OCI-LY3 (cell line): ENCODE measurements at regions not wholly inside any gene's neighbourhood (a gene's known extent, or its start where the extent isn't known, plus 50 kb on each side); places are given as distances from the start of the nearest gene placed in this dataset.

Experiments used
- H2AFZ ChIP-seq: fragments of 200-600, 300-600 bp; shearing (Covaris generic); 2 replicates; pipeline ENCODE4 v1.6.0; 2014; ENCODE audit warnings: antibody characterized with exemption, low read depth, low read length
- H3K27ac ChIP-seq: fragments of 200-600, 300-600 bp; sonication (generic); 2 replicates; pipeline ENCODE4 v1.5.1; 2014; ENCODE audit warnings: mild to moderate bottlenecking, low read length, moderate library complexity, mixed read lengths
- H3K27me3 ChIP-seq: fragments of 200-600, 300-600 bp; sonication (generic); 2 replicates; pipeline ENCODE4 v1.6.1; 2014; ENCODE audit warnings: low read depth, low read length, mixed read lengths
- H3K36me3 ChIP-seq: fragments of 200-600, 300-600 bp; sonication (generic); replicated peaks from 2 replicates; pipeline ENCODE3; 2014; ENCODE audit warnings: low read depth, low read length, mixed read lengths
- H3K4me1 ChIP-seq: fragments of 300-600, 200-600 bp; sonication (generic); 2 replicates; pipeline ENCODE4 v1.6.1; 2014; ENCODE audit warnings: low read length, mixed read lengths
- H3K4me2 ChIP-seq: fragments of 200-600, 300-600 bp; sonication (generic); 2 replicates; pipeline ENCODE4 v1.6.1; 2014; ENCODE audit warnings: low read length, mixed read lengths
- H3K4me3 ChIP-seq: fragments of 300-600, 200-600 bp; sonication (generic); 2 replicates; pipeline ENCODE4 v1.5.1; 2014; ENCODE audit warnings: antibody characterized with exemption, mild to moderate bottlenecking, low read length, moderate library complexity
- H3K79me2 ChIP-seq: fragments of 300-600, 200-600 bp; shearing (Covaris generic); 2 replicates; pipeline ENCODE4 v1.6.1; 2014; ENCODE audit warnings: mild to moderate bottlenecking, low read length, mixed read lengths
- H3K9ac ChIP-seq: fragments of 300-600, 200-600 bp; shearing (Covaris generic); 2 replicates; pipeline ENCODE4 v1.6.0; 2014; ENCODE audit warnings: mild to moderate bottlenecking, low read length, moderate library complexity
- H3K9me3 ChIP-seq: fragments of 200-600, 300-600 bp; shearing (Covaris generic); 2 replicates; pipeline ENCODE4 v1.6.1; 2014; ENCODE audit warnings: low read length, mixed read lengths; ENCODE audit not compliant: insufficient read depth
- H4K20me1 ChIP-seq: fragments of 200-600, 300-600 bp; sonication (generic); 2 replicates; pipeline ENCODE4 v1.6.1; 2016; ENCODE audit warnings: low read length, mixed read lengths; ENCODE audit not compliant: insufficient read depth
- EZH2phosphoT487 ChIP-seq: fragments of 200-600 bp; shearing (Covaris generic); IDR thresholded peaks from 2 replicates; pipeline ENCODE4 v1.6.1; 2018; ENCODE audit warnings: antibody characterized with exemption, mixed run types, low read depth
- TF ChIP-seq, protein P1 (sequence below): fragments of 200-600, 300-600 bp; sonication (generic); IDR thresholded peaks from 2 replicates; pipeline ENCODE4 v1.5.1; 2014; ENCODE audit warnings: antibody characterized with exemption, low read length, low read depth

DNA sequence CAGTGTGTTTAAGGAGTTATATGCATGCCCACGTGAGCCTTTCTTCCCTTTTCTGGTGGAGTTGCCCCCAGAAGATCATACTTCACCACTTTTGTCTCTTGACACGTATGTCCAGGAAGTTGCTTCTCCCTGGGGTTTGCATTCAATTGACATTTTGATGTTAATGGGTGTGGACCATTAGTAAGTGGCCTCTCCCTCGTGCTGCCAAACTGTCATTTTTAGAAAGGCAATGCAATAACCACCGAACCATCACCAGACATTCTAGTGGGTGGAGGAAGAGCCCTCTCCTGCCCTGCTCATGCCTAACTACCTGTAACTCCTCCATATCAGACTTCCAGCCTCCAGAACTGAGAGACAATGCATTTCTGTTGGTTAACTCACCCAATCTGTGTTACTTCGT, 290.8 kb downstream of the ATPSCKMT start:
- Histone ChIP-seq H3K9ac (no peak overlapping the region), H3K36me3 (no peaks in the 10 kb centered on the region), H3K27ac (no peak overlapping the region), H3K9me3 (no peaks in the 10 kb centered on the region), H3K4me1 (peaks cover 5% of the 10 kb centered on the region; the same call in 1 of the 2 replicates), H4K20me1 (no peaks in the 10 kb centered on the region), H3K79me2 (no peaks in the 10 kb centered on the region), H3K4me3 (no peak overlapping the region), H2AFZ (no peak overlapping the region), H3K27me3 (no peaks in the 10 kb centered on the region), H3K4me2 (no peak overlapping the region)
- TF ChIP-seq, protein P1, sequence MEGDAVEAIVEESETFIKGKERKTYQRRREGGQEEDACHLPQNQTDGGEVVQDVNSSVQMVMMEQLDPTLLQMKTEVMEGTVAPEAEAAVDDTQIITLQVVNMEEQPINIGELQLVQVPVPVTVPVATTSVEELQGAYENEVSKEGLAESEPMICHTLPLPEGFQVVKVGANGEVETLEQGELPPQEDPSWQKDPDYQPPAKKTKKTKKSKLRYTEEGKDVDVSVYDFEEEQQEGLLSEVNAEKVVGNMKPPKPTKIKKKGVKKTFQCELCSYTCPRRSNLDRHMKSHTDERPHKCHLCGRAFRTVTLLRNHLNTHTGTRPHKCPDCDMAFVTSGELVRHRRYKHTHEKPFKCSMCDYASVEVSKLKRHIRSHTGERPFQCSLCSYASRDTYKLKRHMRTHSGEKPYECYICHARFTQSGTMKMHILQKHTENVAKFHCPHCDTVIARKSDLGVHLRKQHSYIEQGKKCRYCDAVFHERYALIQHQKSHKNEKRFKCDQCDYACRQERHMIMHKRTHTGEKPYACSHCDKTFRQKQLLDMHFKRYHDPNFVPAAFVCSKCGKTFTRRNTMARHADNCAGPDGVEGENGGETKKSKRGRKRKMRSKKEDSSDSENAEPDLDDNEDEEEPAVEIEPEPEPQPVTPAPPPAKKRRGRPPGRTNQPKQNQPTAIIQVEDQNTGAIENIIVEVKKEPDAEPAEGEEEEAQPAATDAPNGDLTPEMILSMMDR: no peak
- no peak for TF ChIP-seq EZH2phosphoT487

DNA sequence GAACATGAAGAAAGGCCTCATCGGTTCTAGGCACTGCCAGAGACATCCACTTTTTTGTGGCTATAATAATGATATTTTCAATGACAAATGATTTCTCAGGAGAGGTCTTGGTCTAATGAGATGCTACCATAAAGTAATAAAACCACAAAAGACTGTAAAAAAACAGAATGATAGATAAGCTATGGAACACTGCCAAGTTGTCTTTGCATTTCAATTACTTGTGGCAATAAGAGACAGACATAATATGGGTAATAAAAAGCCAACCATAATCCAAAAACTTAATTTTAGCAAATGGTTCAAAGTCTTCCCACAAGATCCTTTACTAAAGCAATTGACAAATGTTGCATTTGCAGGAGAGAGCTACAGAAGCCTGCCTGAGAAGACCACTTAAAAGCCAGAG, 292.5 kb downstream of the ATPSCKMT start:
- no peak overlapping the region for H3K9ac ChIP-seq
- no peaks in the 10 kb centered on the region for H3K9me3 ChIP-seq
- H3K4me2 ChIP-seq: no peak overlapping the region
- H3K27me3 ChIP-seq: no peaks in the 10 kb centered on the region
- TF ChIP-seq EZH2phosphoT487: no peak
- TF ChIP-seq, protein P1: no peak
- no peaks in the 10 kb centered on the region for H4K20me1 ChIP-seq
- H3K79me2 ChIP-seq: no peaks in the 10 kb centered on the region
- H2AFZ ChIP-seq: no peak overlapping the region
- H3K27ac ChIP-seq: no peak overlapping the region
- H3K36me3 ChIP-seq: no peaks in the 10 kb centered on the region
- no peak overlapping the region for H3K4me3 ChIP-seq
- H3K4me1 ChIP-seq: peaks cover 16% of the 10 kb centered on the region

DNA sequence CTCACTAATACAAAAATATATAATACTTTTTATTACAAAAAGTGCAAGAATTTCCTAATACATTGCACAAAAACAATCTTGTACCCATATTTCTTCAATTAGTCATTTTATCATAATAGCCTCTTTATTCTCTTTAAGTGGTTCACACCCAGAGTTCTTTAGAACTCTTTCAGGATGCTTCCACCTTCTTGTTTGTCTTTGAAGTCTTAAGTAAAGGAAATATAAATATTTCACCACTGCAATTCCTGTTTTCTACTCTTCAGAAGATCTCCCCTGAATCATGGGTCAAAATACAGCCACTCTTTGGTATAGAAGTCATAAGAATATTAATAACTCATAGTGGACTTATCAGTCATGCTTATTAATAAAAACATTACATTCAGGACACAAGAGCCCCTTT, 293.0 kb downstream of the ATPSCKMT start:
- no peak overlapping the region for H3K4me3 ChIP-seq
- H3K27me3 ChIP-seq: no peaks in the 10 kb centered on the region
- no peak overlapping the region for H3K4me2 ChIP-seq
- H3K9me3 ChIP-seq: no peaks in the 10 kb centered on the region
- H4K20me1 ChIP-seq: no peaks in the 10 kb centered on the region
- no peak overlapping the region for H3K27ac ChIP-seq
- H3K79me2 ChIP-seq: no peaks in the 10 kb centered on the region
- H3K36me3 ChIP-seq: no peaks in the 10 kb centered on the region
- TF ChIP-seq, protein P1: no peak
- TF ChIP-seq EZH2phosphoT487: no peak
- no peak overlapping the region for H3K9ac ChIP-seq
- H3K4me1 ChIP-seq: peaks cover 20% of the 10 kb centered on the region
- no peak overlapping the region for H2AFZ ChIP-seq

DNA sequence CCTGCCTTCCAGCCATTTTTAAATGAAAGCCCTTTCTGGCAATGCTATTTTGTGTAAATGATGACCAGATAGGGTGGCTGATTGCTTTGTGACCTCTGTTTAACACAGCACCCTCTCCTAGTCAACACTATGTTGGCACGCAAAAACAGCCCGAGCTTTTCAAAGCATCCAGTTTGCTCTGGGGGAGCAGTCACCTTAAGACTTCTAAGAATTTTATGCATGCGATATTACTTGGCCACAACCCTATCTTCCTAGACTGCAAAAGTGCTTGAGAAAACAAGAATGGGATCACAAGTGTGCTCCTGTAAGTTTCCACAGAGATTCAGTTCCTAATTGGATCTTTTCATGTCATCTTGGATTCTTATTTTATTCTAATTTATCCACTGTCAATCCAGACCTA, 294.1 kb downstream of the ATPSCKMT start:
- Histone ChIP-seq H3K4me3 (no peak overlapping the region), H3K4me1 (peaks cover 31% of the 10 kb centered on the region)

More for the DNA sequence above, 294.1 kb downstream of the ATPSCKMT start:
- H3K36me3 ChIP-seq: peaks cover 1% of the 10 kb centered on the region
- TF ChIP-seq EZH2phosphoT487: no peak
- TF ChIP-seq, protein P1: no peak
- H2AFZ ChIP-seq: no peak overlapping the region
- no peak overlapping the region for H3K4me2 ChIP-seq
- no peaks in the 10 kb centered on the region for H3K27me3 ChIP-seq
- H3K9ac ChIP-seq: no peak overlapping the region
- H4K20me1 ChIP-seq: no peaks in the 10 kb centered on the region
- H3K79me2 ChIP-seq: no peaks in the 10 kb centered on the region
- no peak overlapping the region for H3K27ac ChIP-seq
- no peaks in the 10 kb centered on the region for H3K9me3 ChIP-seq
